GM10248 (cell line): ENCODE measurements at regions not wholly inside any gene's neighbourhood (a gene's known extent, or its start where the extent isn't known, plus 50 kb on each side); places are given as distances from the start of the nearest gene placed in this dataset.

ENCODE experiments used
- CTCF ChIA-PET: fragments of 300-600 bp; sonication (Branson Sonifier 250); formaldehyde crosslinking; extraction: SDS; loops from one replicate; lab custom pipeline; 2021; ENCODE audit warnings: antibody characterized with exemption; lab: Yijun Ruan, JAX
- POLR2A ChIA-PET: fragments of 350-650 bp; sonication (Branson Sonifier 250); formaldehyde crosslinking; extraction: SDS; loops from one replicate; lab custom pipeline; 2020; ENCODE audit warnings: antibody characterized with exemption; lab: Yijun Ruan, JAX
- DNase-seq: peaks from one replicate; pipeline ENCODE4 v3.0.0; 2012; ENCODE audit errors: extremely low spot score
- CTCF ChIP-seq: IDR thresholded peaks from 2 replicates; pipeline ENCODE4 v1.5.1; 2012; ENCODE audit warnings: mild to moderate bottlenecking, low read depth; ENCODE audit errors: extremely low read depth, missing control alignments, control extremely low read depth

- DNase-seq, result no peak
- POLR2A ChIA-PET, result no interaction called here
- no peak for TF ChIP-seq CTCF
- CTCF ChIA-PET, result interaction anchor here (0.9 to 1.0 kb wide), 2 partner anchors 14 to 250 kb away, joined by 3 read pairs; no protein-coding TSS in a partner anchor
Measured at GRCh38 chr6:149182262-149182661, 135.2 kb upstream of the TAB2 start.

GRCh38 chr6:149184523-149184922, 133.0 kb upstream of the TAB2 start:
- no peak for DNase-seq
- no peak for TF ChIP-seq CTCF
- CTCF ChIA-PET, result no interaction called here
- POLR2A ChIA-PET, result no interaction called here

- ChIA-PET CTCF (interaction anchor here (0.8 to 1.0 kb wide), 2 partner anchors 8 to 10 kb away, joined by 3 to 4 read pairs; no protein-coding TSS in a partner anchor), POLR2A (no interaction called here)
- no peak for DNase-seq
- TF ChIP-seq CTCF, result no peak
Measured at GRCh38 chr6:149185799-149186357, 131.6 kb upstream of the TAB2 start.

- DNase-seq, result no peak
- no peak for TF ChIP-seq CTCF
- POLR2A ChIA-PET, result no interaction called here
- CTCF ChIA-PET, result no interaction called here
Measured at GRCh38 chr6:149186873-149187272, 130.6 kb upstream of the TAB2 start.

GRCh38 chr6:149190224-149190831, 127.2 kb upstream of the TAB2 start:
- no peak for TF ChIP-seq CTCF
- CTCF ChIA-PET, result interaction anchor here (0.7 to 2.9 kb wide), 11 partner anchors 9 to 241 kb away, joined by 3 to 11 read pairs (median 3); no protein-coding TSS in a partner anchor
- DNase-seq, result no peak
- POLR2A ChIA-PET, result no interaction called here

GRCh38 chr6:149194820-149195558, 122.5 kb upstream of the TAB2 start:
- no peak for DNase-seq
- POLR2A ChIA-PET, result no interaction called here
- CTCF ChIA-PET, result interaction anchor here (0.8 to 2.4 kb wide), 14 partner anchors 8 to 351 kb away, joined by 3 to 8 read pairs (median 4); partner anchors contain the start of gene PPIL4
- TF ChIP-seq CTCF, result no peak
